ENCODE measurements at regions not wholly inside any gene's neighbourhood (a gene's known extent, or its start where the extent isn't known, plus 50 kb on each side); places are given as distances from the start of the nearest gene placed in this dataset.

- no peak for DNase-seq (ENCODE audit: low spot score)
Observed at GRCh38 chr2:117639401-117639800, 175.1 kb upstream of the DDX18 start.

- DNase-seq (ENCODE audit: low spot score), result no peak
Observed at GRCh38 chr2:117644403-117644802, 170.1 kb upstream of the DDX18 start.

GRCh38 chr2:117645458-117645857, 169.0 kb upstream of the DDX18 start:
- no peak for DNase-seq (ENCODE audit: low spot score)

- no peak for DNase-seq (ENCODE audit: low spot score)
Observed at GRCh38 chr2:117646099-117646498, 168.4 kb upstream of the DDX18 start.

GRCh38 chr2:117646872-117647271, 167.6 kb upstream of the DDX18 start:
- no peak for DNase-seq (ENCODE audit: low spot score)

GRCh38 chr2:117656546-117656945, 157.9 kb upstream of the DDX18 start:
- no peak for DNase-seq (ENCODE audit: low spot score)

- DNase-seq (ENCODE audit: low spot score), result no peak
Observed at GRCh38 chr2:117661619-117662018, 152.9 kb upstream of the DDX18 start.

GRCh38 chr2:117674172-117674571, 140.3 kb upstream of the DDX18 start:
- no peak for DNase-seq (ENCODE audit: low spot score)

- DNase-seq (ENCODE audit: low spot score), result no peak
Observed at GRCh38 chr2:117679952-117680351, 134.5 kb upstream of the DDX18 start.

- no peak for DNase-seq (ENCODE audit: low spot score)
Observed at GRCh38 chr2:117684919-117685318, 129.6 kb upstream of the DDX18 start.

GRCh38 chr2:117686699-117687098, 127.8 kb upstream of the DDX18 start:
- no peak for DNase-seq (ENCODE audit: low spot score)

GRCh38 chr2:117691595-117691994, 122.9 kb upstream of the DDX18 start:
- DNase-seq (ENCODE audit: low spot score), result no peak

GRCh38 chr2:117692001-117692763, 122.3 kb upstream of the DDX18 start:
- no peak for DNase-seq (ENCODE audit: low spot score)

- no peak for DNase-seq (ENCODE audit: low spot score)
Observed at GRCh38 chr2:117693154-117693553, 121.3 kb upstream of the DDX18 start.

GRCh38 chr2:117693651-117694050, 120.8 kb upstream of the DDX18 start:
- no peak for DNase-seq (ENCODE audit: low spot score)

GRCh38 chr2:117698287-117698686, 116.2 kb upstream of the DDX18 start:
- no peak for DNase-seq (ENCODE audit: low spot score)

GRCh38 chr2:117698819-117699218, 115.7 kb upstream of the DDX18 start:
- no peak for DNase-seq (ENCODE audit: low spot score)

- no peak for DNase-seq (ENCODE audit: low spot score)
Observed at GRCh38 chr2:117700471-117700870, 114.0 kb upstream of the DDX18 start.

- no peak for DNase-seq (ENCODE audit: low spot score)
Observed at GRCh38 chr2:117701365-117701764, 113.1 kb upstream of the DDX18 start.

- DNase-seq (ENCODE audit: low spot score), result no peak
Observed at GRCh38 chr2:117702098-117702497, 112.4 kb upstream of the DDX18 start.

- no peak for DNase-seq (ENCODE audit: low spot score)
Observed at GRCh38 chr2:117703858-117704257, 110.6 kb upstream of the DDX18 start.

- no peak for DNase-seq (ENCODE audit: low spot score)
Observed at GRCh38 chr2:117704818-117705217, 109.7 kb upstream of the DDX18 start.

- DNase-seq (ENCODE audit: low spot score), result no peak
Observed at GRCh38 chr2:117707874-117708273, 106.6 kb upstream of the DDX18 start.

GRCh38 chr2:117712684-117713083, 101.8 kb upstream of the DDX18 start:
- peak; percentile 4 for DNase-seq (ENCODE audit: low spot score)

Measured in cerebellar cortex (tissue), 1 donor.